HCT116 (cell line): ENCODE measurements at regions not wholly inside any gene's neighbourhood (a gene's known extent, or its start where the extent isn't known, plus 50 kb on each side); places are given as distances from the start of the nearest gene placed in this dataset.

Experiments used
- ATAC-seq: fragments of 200-7000 bp; cut with Tn5 transposase; 2 replicates; pipeline ENCODE4 v1.9.1; 2020; ENCODE audit warnings: mild to moderate bottlenecking, moderate library complexity
- BruUV-seq: library from RNA; stranded (reverse); fragments of 400-500 nt; replicated peaks from 2 replicates; lab custom pipeline; 2021; lab: Mats Ljungman, UMichigan
- CTCF ChIA-PET: fragments of 300-600 bp; sonication (Branson Sonifier 250); formaldehyde crosslinking; loops from one replicate; lab custom pipeline; 2021; ENCODE audit warnings: antibody characterized with exemption; lab: Charles Lee
- POLR2A ChIA-PET: fragments of 300-600, 350-600 bp; sonication (Branson Sonifier 250); formaldehyde crosslinking; loops from one replicate; lab custom pipeline; 2021; ENCODE audit warnings: antibody characterized with exemption; lab: Charles Lee
- RAD21 ChIA-PET, 2 experiments: fragments of 300-600 bp; sonication (Branson Sonifier 250); formaldehyde crosslinking; loops; one replicate each; lab custom pipeline; 2023; ENCODE audit warnings: low total read pairs in 2 of 2; ENCODE audit not compliant: uncharacterized antibody in 2 of 2, unreplicated experiment in 2 of 2, low non-redundant PET in 1 of 2; lab: Charles Lee
- DNase-seq: peaks from one replicate; pipeline ENCODE4 v3.0.0-alpha.2; 2010; ENCODE audit warnings: low read depth, low spot score
- H2AFZ ChIP-seq: fragments of 200-600 bp; shearing (Covaris generic), sonication (generic); 2 replicates; pipeline ENCODE4 v1.6.1; 2017; ENCODE audit warnings: low read depth, mixed run types, mixed read lengths, antibody characterized with exemption, low read length; ENCODE audit not compliant: poor library complexity, severe bottlenecking
- H3K27ac ChIP-seq: 2 replicates; pipeline ENCODE4 v1.5.1; 2012; ENCODE audit warnings: low read depth, low read length
- H3K27me3 ChIP-seq: fragments of 200-600 bp; sonication (generic); 2 replicates; pipeline ENCODE4 v1.6.1; 2016; ENCODE audit warnings: mixed run types, low read length, mixed read lengths; ENCODE audit not compliant: insufficient read depth
- H3K36me3 ChIP-seq, 2 experiments: fragments of 200-500 bp in 1 of 2; fragments of 200-600 bp in 1 of 2; sonication (Bioruptor generic) in 1 of 2; sonication (generic) in 1 of 2; 2 replicates each; pipeline versions ENCODE4 v1.5.1 to v1.6.1; 2014 to 2016; ENCODE audit warnings: low read length in 2 of 2, inconsistent platforms in 1 of 2, mixed read lengths in 1 of 2, mixed run types in 1 of 2; ENCODE audit not compliant: insufficient read depth in 2 of 2, control insufficient read depth in 1 of 2
- H3K4me1 ChIP-seq, 2 experiments: fragments of 200-600 bp in 1 of 2; sonication (generic) in 1 of 2; 2 replicates each; pipeline versions ENCODE4 v1.5.1 to v1.6.1; 2012 to 2017; ENCODE audit warnings: low read length in 2 of 2, inconsistent platforms in 1 of 2, mild to moderate bottlenecking in 1 of 2, mixed read lengths in 1 of 2, mixed run types in 1 of 2, moderate library complexity in 1 of 2; ENCODE audit not compliant: insufficient read depth in 2 of 2, control insufficient read depth in 1 of 2
- H3K4me2 ChIP-seq: fragments of 200-600 bp; sonication (generic); 2 replicates; pipeline ENCODE4 v1.6.1; 2017; ENCODE audit warnings: mixed run types, low read length, mixed read lengths
- H3K4me3 ChIP-seq, 2 experiments: fragments of 200-600 bp in 1 of 2; sonication (generic) in 1 of 2; replicated peaks in 1 of 2; 2 replicates each; pipeline ENCODE4 v1.5.1; 2011 to 2016; ENCODE audit warnings: low read length in 2 of 2, control low read depth in 1 of 2, low read depth in 1 of 2, mild to moderate bottlenecking in 1 of 2, mixed read lengths in 1 of 2, mixed run types in 1 of 2
- H3K79me2 ChIP-seq: fragments of 200-600 bp; sonication (generic); 2 replicates; pipeline ENCODE4 v1.6.1; 2017; ENCODE audit warnings: mild to moderate bottlenecking, mixed run types, low read length, moderate library complexity, mixed read lengths; ENCODE audit not compliant: insufficient read depth
- H3K9ac ChIP-seq: fragments of 200-600 bp; sonication (generic); 2 replicates; pipeline ENCODE4 v1.6.1; 2016; ENCODE audit warnings: low read length, mixed read lengths
- H3K9me2 ChIP-seq: fragments of 200-600 bp; sonication (generic), shearing (Covaris generic); 2 replicates; pipeline ENCODE4 v1.6.1; 2017; ENCODE audit warnings: mixed run types, mild to moderate bottlenecking, moderate library complexity; ENCODE audit not compliant: insufficient read depth
- H3K9me3 ChIP-seq, 2 experiments: fragments of 200-500 bp in 1 of 2; fragments of 200-600 bp in 1 of 2; sonication (Bioruptor generic) in 1 of 2; sonication (generic) in 1 of 2; 2 replicates each; pipeline ENCODE4 v1.6.1; 2014 to 2017; ENCODE audit warnings: low read length in 2 of 2, mixed read lengths in 2 of 2, inconsistent platforms in 1 of 2, low read depth in 1 of 2, mild to moderate bottlenecking in 1 of 2, mixed run types in 1 of 2, moderate library complexity in 1 of 2; ENCODE audit not compliant: control insufficient read depth in 1 of 2, insufficient read depth in 1 of 2
- H4K20me1 ChIP-seq: fragments of 200-600 bp; sonication (generic), shearing (Covaris generic); 2 replicates; pipeline ENCODE4 v1.6.1; 2017; ENCODE audit warnings: mixed run types, mild to moderate bottlenecking, moderate library complexity; ENCODE audit not compliant: insufficient read depth
- ATF3 ChIP-seq: IDR thresholded peaks from 2 replicates; pipeline ENCODE4 v1.6.1; 2012
- CBX3 ChIP-seq: IDR thresholded peaks from 2 replicates; pipeline ENCODE4 v1.6.1; 2012; ENCODE audit warnings: low read depth
- CTCF ChIP-seq, 3 experiments: fragments of 200-600 bp in 1 of 3; sonication (generic) in 1 of 3; IDR thresholded peaks in 2 of 3; conservative IDR thresholded peaks in 1 of 3; 2 replicates each; pipeline ENCODE4 v1.5.1; 2012 to 2017; ENCODE audit warnings: low read depth in 2 of 3, low read length in 2 of 3, antibody characterized with exemption in 1 of 3, borderline replicate concordance in 1 of 3, control low read depth in 1 of 3, mild to moderate bottlenecking in 1 of 3, mixed read lengths in 1 of 3, mixed run types in 1 of 3, moderate library complexity in 1 of 3; ENCODE audit not compliant: insufficient read depth in 1 of 3
- EGR1 ChIP-seq: IDR thresholded peaks from 2 replicates; pipeline ENCODE4 v1.6.1; 2012; ENCODE audit warnings: low read depth
- ELF1 ChIP-seq: IDR thresholded peaks from 2 replicates; pipeline ENCODE4 v1.6.1; 2012; ENCODE audit warnings: low read depth, borderline replicate concordance
- EZH2 ChIP-seq: fragments of 200-600 bp; sonication (generic); IDR thresholded peaks from 2 replicates; pipeline ENCODE4 v1.6.1; 2017; ENCODE audit warnings: antibody characterized with exemption, mixed run types
- EZH2phosphoT487 ChIP-seq: fragments of 200-600 bp; IDR thresholded peaks from 2 replicates; pipeline ENCODE4 v1.6.1; 2018; ENCODE audit warnings: antibody characterized with exemption, borderline replicate concordance
- POLR2A ChIP-seq: IDR thresholded peaks from 2 replicates; pipeline ENCODE4 v1.7.0; 2011; ENCODE audit warnings: borderline replicate concordance; ENCODE audit not compliant: insufficient read depth, insufficient read length; ENCODE audit errors: extremely low read depth
- POLR2AphosphoS5 ChIP-seq: IDR thresholded peaks from 2 replicates; pipeline ENCODE4 v1.6.1; 2011; ENCODE audit warnings: mild to moderate bottlenecking, low read depth, low read length, moderate library complexity
- RAD21 ChIP-seq: IDR thresholded peaks from 2 replicates; pipeline ENCODE4 v1.6.1; 2012; ENCODE audit warnings: low read depth, mild to moderate bottlenecking
- SIN3A ChIP-seq: IDR thresholded peaks from 2 replicates; pipeline ENCODE4 v1.6.1; 2012; ENCODE audit warnings: low read depth
- SP1 ChIP-seq: IDR thresholded peaks from 2 replicates; pipeline ENCODE4 v1.6.1; 2012; ENCODE audit warnings: low read depth
- SRF ChIP-seq: IDR thresholded peaks from 2 replicates; pipeline ENCODE4 v1.6.1; 2012; ENCODE audit warnings: low read depth
- ZFX ChIP-seq: fragments of 450-650 bp; IDR thresholded peaks from 2 replicates; pipeline ENCODE4 v1.6.1; 2017
- intact Hi-C: fragments of 100-400 bp; cut with micrococcal nuclease; formaldehyde crosslinking; loops from 2 replicates; pipeline ENCODE4 v1.10.0; 2022

DNA sequence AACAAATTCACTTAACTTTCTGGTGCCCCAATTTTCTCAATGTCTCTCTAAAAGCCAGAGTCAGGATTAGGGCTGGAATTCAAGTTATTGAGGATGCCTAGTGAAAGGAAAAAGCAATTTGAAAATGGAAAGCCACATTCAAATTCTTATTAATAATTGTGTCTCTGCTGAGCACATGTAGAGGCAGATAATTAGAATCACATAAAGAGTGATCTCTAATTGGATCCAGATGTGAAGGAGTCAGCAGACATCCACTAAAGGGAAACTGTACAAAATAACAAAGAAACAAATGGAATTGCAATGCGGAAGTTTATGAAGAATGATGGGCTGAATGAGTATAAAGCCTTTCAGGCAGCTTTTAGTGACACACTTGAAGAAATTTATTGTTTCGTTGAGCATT, 482.6 kb downstream of the TTLL7 start:
- ChIA-PET CTCF (no interaction called here), POLR2A (no interaction called here), RAD21 (no interaction called here)
- TF ChIP-seq EZH2 (no peak), SIN3A (no peak), ZFX (no peak), EGR1 (no peak), EZH2phosphoT487 (no peak), CBX3 (no peak), ATF3 (no peak), POLR2AphosphoS5 (no peak), ELF1 (no peak), POLR2A (no peak), SRF (no peak), CTCF (IDR thresholded peaks at IDR 0.05 in 2 of 3, conservative IDR thresholded peaks at IDR 0.05 in 1 of 3; ENCODE audit: borderline replicate concordance in 1 of 3, insufficient read depth in 1 of 3, low read depth in 2 of 3, low read length in 2 of 3) (no peak), SP1 (no peak), RAD21 (no peak)
- Histone ChIP-seq H3K27me3 (no peaks in the 10 kb centered on the region), H2AFZ (no peak overlapping the region), H3K4me3 (no peak overlapping the region), H3K4me2 (no peak overlapping the region), H3K9me2 (no peaks in the 10 kb centered on the region), H3K9me3 (no peaks in the 10 kb centered on the region), H3K79me2 (no peaks in the 10 kb centered on the region), H4K20me1 (no peaks in the 10 kb centered on the region), H3K36me3 (no peaks in the 10 kb centered on the region), H3K27ac (no peak overlapping the region), H3K4me1 (no peaks in the 10 kb centered on the region), H3K9ac (no peak overlapping the region)
- ATAC-seq (no peak), DNase-seq (no peak)
- intact Hi-C loops: no loop called here
- no TSS peak for BruUV-seq
